SIG-M5 treated with dmso at 0.1 percent for 504 hours (cell line): ENCODE measurements at regions not wholly inside any gene's neighbourhood (a gene's known extent, or its start where the extent isn't known, plus 50 kb on each side); places are given as distances from the start of the nearest gene placed in this dataset.
A peak's percentile ranks its signal among the peaks of the same experiment; 100 is the strongest.

Experiments used
- DNase-seq: peaks from one replicate; lab custom pipeline; 2025; ENCODE audit not compliant: unreplicated experiment; lab: John Stamatoyannopoulos, UW

GRCh38 chr7:28231176-28231575, 50.6 kb upstream of the JAZF1 start:
- no peak for DNase-seq

- DNase-seq: no peak
Measured at GRCh38 chr7:28236560-28236959, 56.0 kb upstream of the JAZF1 start.

- no peak for DNase-seq
Measured at GRCh38 chr7:28237363-28237762, 56.8 kb upstream of the JAZF1 start.

GRCh38 chr7:28239823-28240204, 59.2 kb upstream of the JAZF1 start:
- DNase-seq: peak; percentile 81

- DNase-seq: no peak
Measured at GRCh38 chr7:28240481-28240880, 59.9 kb upstream of the JAZF1 start.

- DNase-seq: no peak
Measured at GRCh38 chr7:28243861-28244260, 63.3 kb upstream of the JAZF1 start.

GRCh38 chr7:28245123-28245878, 64.7 kb upstream of the JAZF1 start:
- DNase-seq: peak; percentile 36

GRCh38 chr7:28246921-28247461, 66.4 kb upstream of the JAZF1 start:
- DNase-seq: no peak

GRCh38 chr7:28258240-28258639, 77.6 kb upstream of the JAZF1 start:
- no peak for DNase-seq

GRCh38 chr7:28260969-28261368, 80.4 kb upstream of the JAZF1 start:
- DNase-seq: no peak

GRCh38 chr7:28263622-28264271, 83.2 kb upstream of the JAZF1 start:
- DNase-seq: no peak

- no peak for DNase-seq
Measured at GRCh38 chr7:28266402-28266801, 85.8 kb upstream of the JAZF1 start.

- no peak for DNase-seq
Measured at GRCh38 chr7:28267012-28267411, 86.4 kb upstream of the JAZF1 start.

- DNase-seq: peak; percentile 41
Measured at GRCh38 chr7:28269700-28270361, 89.2 kb upstream of the JAZF1 start.

- no peak for DNase-seq
Measured at GRCh38 chr7:28270536-28270935, 89.9 kb upstream of the JAZF1 start.

GRCh38 chr7:28272461-28272877, 91.9 kb upstream of the JAZF1 start:
- DNase-seq: peak; percentile 18

GRCh38 chr7:28276298-28276697, 95.7 kb upstream of the JAZF1 start:
- DNase-seq: no peak

GRCh38 chr7:28277364-28277763, 96.8 kb upstream of the JAZF1 start:
- DNase-seq: no peak

GRCh38 chr7:28277958-28278357, 97.4 kb upstream of the JAZF1 start:
- no peak for DNase-seq

GRCh38 chr7:28280516-28280915, 99.9 kb upstream of the JAZF1 start:
- DNase-seq: no peak

- DNase-seq: no peak
Measured at GRCh38 chr7:28290496-28290895, 109.9 kb upstream of the JAZF1 start.

- no peak for DNase-seq
Measured at GRCh38 chr7:28291559-28291958, 111.0 kb upstream of the JAZF1 start.
